GM21825 (cell line): ENCODE measurements at regions not wholly inside any gene's neighbourhood (a gene's known extent, or its start where the extent isn't known, plus 50 kb on each side); places are given as distances from the start of the nearest gene placed in this dataset.
"Not testable (repeated sequence)": the region's sequence is repeated elsewhere in the genome, so short reads cannot be mapped to it uniquely, and the experiment has no call there.

ENCODE experiments used
- ATAC-seq: cut with Tn5 transposase; IDR thresholded peaks from one replicate; pipeline ENCODE4 v1.9.1; 2021; ENCODE audit warnings: mild to moderate bottlenecking, moderate library complexity; ENCODE audit not compliant: unreplicated experiment

DNA sequence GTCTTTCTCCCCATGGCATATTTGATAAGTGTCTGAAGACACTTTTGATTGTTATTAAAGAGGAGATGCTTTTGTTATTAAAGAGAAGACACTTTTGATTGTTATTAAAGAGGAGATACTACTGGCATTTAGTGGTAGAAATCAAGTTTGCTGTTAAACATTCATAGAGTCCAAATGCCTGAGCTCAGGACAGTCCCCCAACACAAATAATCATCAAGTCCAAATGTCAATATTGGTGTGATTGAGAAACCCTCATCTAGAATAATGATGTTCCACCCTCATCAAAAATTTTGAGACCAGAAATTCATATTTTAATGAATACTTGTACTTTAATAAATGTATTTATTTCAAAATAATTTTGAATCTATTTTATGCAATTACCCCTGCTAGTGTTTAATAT is 1412.9 kb upstream of the PCDH7 start:
- ATAC-seq: no peak

DNA sequence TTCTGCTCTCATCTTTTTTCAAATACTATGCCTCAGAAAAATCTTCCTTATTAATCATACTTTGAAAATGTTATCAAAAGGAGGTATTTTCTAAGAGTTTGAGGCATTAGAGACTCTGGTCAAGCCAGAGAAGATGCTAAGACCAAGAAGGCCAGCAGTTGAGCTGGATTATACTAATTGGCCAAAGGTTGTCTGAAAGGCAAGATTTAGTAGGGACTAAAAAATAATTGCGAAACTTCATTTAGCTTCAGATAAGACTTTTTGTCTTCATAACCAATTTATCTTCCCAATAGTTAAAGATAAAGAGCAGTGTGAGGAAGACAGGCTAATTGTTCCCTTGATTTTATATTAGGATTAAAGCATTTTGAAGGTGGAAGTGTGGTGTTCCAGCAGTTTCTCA is 1412.4 kb upstream of the PCDH7 start:
- no peak for ATAC-seq

DNA sequence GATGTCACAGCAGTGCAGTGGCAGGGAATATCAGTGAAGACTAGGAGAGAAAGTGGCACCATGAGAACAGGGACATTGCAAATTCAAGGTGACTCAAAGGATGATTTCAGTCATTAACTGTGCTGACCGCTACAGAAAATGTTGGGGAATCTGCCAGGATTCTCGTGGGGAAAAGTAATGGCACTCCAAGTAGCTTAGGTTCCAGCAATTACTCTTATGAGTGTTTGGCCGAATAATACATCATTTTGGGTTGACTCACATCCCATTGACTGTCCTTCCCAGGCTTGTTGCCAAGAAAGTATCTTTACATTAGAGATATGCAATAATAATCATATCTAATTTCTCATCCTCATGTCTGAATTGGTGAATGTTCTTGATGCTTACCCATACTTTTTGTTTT is 1411.1 kb upstream of the PCDH7 start:
- ATAC-seq: no peak

DNA sequence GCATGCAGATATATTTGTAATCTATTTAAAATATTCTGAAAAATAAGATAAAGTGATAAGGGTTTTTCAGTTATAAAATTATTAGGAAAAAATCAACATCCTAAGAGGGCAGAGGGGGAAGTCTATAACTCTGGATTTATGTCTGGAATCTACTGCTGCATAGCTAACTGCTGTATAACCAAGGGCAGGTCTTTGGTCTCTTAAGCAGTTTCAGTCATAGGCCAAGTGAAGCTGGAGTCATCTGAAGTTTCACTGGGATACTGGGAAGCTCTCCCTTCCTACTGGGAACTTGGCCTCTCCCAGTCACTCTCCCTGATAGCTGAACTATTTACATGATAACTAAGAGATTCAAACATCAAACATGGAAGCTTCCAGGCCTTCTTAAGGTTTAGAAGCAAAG is 1409.9 kb upstream of the PCDH7 start:
- no peak for ATAC-seq

DNA sequence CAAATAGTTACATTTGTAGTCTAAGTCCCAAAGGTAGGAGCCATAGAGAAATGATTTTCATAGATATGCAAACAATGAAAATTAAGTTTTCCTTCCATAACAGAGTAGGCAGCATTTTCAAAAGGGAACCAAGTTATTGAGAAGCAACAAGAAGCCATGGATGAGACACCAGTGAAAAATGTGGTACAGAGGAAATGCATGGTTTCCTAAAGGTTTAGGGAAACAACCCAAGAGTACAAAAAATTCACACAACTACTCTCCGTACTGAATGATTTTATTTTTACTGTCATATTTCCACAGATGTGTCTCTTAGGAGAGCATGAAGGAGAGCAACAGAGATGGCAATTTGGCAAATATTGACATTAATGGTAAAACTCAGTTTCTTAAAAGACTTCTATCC is 1408.9 kb upstream of the PCDH7 start:
- no peak for ATAC-seq

DNA sequence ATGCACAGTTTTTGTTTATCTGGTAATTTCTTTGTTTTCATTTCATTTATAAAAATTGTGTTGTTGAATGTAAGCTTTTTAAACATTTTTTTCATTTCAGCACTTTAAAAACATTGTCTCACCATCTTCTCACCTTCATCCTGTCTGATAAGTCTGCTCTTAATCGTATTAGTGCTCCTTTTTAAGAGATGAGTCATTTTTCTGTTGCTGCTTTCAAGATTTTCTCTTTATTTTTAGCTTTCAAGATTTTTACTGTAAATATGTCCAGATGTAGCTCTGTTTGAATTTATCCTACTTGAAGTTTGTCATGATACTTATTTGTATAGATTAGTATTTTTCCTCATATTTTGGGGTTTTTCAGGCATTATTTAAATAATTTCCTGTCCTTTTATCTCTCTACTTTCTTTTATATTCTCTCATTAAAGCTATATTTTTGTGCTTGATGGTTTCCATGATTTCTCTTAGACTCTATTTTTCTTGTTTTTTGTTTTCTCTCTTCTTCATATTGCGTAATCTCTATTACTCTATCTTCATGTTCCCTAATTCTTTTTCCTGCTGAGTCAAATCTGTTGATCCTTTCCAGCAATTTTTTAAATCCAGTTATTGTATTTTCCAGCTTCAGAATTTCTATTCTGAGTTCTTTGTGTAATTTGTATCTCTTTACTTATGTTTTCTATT is 1400.4 kb upstream of the PCDH7 start:
- no peak for ATAC-seq

DNA sequence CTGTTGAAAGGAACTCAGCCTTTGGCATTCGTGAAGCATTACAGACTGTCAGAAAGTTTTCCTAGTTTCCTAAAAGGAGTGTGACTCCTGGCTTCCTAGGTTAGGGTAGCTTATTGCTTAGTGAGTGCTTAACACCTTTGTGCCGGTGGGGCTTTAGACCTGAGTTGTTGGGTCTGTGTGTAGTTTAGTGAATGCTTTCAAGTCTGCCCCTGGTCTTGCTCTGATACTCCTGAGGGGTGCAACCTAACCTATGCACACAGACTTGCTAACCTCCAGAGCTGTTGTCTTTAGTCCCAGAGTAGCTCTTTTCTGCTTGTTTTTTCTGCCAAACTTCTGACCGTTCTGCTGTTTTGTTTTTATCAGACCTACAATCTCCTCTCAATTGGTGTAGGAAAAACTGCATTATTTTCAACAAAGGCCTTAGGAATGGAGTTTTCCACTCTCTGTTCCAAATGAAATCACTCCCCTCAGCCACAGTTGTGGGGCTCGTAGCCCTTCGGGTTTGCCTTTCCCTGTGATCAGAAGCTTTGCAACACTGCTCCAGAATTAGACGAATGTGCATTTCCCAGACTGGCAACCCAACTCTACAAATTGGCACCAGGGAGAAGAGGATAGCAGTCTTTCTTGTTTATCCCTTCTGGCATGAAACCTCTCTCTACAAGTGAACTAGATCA is 1399.1 kb upstream of the PCDH7 start:
- no peak for ATAC-seq

DNA sequence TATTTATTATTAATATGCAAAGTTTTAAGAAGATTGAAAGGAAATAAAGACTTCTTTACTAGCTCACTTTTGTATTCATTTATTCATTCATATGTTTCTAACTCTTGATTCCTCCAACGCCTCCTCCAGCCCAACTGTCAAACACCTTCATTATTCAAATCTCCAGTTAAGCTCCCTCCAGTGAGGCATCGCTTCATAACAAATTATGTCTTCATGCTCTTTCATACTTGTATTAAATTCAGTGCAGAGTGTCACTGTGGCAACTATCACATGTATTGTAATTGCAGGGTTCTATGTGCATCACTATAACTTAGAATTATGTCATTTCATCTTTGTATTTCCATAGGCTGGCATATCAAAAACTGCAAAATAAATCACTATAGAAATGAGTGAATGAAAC is 1394.2 kb upstream of the PCDH7 start:
- ATAC-seq: no peak

DNA sequence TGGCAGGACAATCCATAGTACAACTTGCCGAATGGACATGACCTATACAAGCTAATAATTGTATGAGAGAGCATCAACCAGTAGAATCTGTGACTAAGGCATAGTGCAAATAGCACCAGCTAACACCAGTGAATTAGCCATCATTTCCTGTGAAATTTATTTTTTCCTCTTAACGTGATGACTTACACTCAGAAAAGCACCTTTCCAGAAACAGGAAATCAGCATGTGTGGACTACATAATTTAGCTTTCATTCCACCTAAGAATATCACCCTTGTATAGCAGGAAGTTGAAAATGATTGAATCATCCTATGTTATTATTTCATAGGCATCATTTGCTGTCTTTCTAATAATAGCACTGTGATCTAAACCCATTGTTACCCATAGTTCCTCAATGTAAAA is 1393.4 kb upstream of the PCDH7 start:
- ATAC-seq: no peak

DNA sequence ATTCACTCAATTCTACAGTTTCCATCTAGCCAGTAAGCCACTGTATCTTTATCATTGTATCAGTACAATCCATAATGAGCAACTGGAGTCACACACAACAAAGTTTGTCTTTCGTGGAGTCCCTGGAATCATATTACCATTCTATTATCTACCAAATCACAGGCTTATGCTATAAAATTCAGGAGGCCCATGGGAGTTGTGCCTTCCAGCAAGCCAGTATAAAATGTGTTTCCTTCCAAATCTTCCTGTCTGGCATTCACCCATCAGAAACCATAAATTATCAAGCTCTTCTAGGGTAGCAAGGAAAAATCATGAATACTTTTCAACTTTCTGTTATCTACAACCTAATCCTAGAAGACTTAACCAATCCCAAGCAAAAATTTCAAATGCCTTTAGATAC is 1383.3 kb upstream of the PCDH7 start:
- ATAC-seq: no peak

DNA sequence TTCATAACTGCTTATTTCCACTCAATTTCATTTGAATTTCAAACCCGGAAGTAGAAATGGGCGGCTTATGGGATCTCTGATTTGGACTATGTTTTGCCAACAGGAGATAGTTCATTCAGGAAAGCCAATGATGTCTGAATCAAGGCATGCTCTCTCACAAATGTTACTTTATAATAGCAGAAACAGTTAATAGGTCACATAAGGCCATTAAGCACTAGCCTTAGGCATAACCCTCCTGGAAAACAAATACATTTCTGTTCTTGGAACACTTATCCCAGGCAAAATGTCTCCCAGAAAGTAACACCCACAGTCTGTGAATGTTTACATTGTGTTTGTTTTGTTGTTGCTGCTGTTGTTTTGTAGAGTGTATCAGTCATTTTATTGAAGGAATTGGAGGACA is 1347.2 kb upstream of the PCDH7 start:
- no peak for ATAC-seq

DNA sequence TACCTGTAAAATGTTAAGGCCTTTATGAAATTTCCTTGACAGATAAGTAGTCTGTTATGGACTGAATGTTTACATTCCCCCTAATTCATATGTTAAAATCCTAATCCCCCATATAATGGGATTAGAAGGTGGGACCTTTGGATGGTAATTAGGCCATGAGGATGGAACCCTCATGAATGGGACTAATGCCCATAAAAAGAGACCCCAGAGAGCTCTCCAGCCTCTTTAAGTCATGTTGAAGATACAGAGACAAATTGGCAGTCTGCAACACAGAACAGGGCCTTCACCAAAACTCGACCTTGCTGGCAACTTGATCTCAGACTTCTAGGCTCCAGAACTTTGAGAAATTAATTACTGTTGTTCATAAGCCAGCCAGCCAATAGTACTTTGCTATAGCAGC is 1344.5 kb upstream of the PCDH7 start:
- ATAC-seq: no peak

DNA sequence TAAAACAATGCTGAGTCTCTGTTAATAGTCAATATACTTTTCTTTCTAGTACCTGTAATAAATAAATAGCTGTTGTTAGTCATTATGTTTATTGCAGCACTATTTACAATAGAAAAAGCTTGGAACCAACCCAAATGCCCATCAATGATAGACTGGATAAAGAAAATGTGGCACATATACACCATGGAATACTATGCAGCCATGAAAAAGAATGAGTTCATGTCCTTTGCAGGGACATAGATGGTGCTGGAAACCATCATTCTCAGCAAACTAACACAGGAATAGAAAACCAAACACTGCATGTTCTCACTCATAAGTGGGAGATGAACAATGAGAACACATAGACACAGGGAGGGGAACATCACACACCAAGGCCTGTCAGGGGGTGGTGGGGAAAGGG is 1341.9 kb upstream of the PCDH7 start:
- ATAC-seq: not testable (repeated sequence)

DNA sequence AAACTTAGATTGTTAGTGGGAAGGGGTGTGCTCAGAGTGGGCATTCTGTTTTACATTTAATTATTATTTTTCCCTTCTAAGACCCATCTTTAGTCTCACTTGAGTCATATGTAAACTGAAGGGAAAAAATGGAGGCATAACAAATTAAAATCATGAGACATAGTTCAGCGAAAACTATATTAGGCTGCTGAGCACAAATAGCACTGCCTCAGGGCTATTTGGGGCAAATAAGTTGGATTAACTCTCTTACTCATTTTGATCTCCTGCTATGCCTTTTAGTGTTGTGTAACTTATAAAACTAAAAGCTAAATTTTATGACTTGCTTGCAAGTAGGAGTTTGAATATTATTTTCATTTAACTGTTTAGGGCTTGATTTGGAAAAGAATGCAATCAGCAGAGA is 1329.2 kb upstream of the PCDH7 start:
- no peak for ATAC-seq

DNA sequence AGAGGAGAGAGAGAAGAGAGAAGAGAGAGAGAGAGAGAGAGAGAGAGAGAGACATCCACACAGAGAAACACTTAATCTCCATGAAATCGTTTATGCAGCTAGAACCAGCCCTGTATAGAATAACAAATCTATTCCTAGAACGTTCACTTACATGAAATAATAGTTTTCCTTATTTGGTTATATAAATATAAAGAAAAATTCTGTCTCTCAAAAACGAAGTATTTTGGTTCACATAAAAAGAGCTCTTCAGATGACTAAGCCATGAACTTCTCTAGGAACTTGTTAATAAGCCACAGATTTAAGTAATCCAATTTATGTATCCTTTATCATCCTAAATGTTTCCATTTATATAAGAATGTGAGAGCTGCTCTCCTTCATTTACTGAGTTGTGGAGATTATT is 1315.1 kb upstream of the PCDH7 start:
- ATAC-seq: no peak

DNA sequence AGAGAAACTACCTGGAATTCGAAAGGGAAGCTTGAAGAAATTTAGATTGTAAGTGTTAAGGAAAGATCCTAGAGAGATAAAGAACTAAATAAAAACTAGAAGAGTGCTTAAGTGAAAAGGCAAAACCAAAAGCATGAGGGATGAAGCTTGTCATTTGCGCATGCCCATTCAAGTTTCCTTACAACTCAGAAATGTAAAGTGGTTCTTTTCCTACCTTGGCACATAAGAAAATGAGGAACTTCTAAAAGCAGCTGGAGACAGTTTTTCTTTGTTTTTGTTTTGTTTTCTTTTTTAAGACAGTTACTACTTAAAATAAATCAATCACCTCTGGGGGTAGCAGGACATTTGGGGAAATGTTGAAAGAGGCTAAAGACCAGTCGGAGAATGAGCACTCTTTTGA is 1304.4 kb upstream of the PCDH7 start:
- ATAC-seq: no peak

DNA sequence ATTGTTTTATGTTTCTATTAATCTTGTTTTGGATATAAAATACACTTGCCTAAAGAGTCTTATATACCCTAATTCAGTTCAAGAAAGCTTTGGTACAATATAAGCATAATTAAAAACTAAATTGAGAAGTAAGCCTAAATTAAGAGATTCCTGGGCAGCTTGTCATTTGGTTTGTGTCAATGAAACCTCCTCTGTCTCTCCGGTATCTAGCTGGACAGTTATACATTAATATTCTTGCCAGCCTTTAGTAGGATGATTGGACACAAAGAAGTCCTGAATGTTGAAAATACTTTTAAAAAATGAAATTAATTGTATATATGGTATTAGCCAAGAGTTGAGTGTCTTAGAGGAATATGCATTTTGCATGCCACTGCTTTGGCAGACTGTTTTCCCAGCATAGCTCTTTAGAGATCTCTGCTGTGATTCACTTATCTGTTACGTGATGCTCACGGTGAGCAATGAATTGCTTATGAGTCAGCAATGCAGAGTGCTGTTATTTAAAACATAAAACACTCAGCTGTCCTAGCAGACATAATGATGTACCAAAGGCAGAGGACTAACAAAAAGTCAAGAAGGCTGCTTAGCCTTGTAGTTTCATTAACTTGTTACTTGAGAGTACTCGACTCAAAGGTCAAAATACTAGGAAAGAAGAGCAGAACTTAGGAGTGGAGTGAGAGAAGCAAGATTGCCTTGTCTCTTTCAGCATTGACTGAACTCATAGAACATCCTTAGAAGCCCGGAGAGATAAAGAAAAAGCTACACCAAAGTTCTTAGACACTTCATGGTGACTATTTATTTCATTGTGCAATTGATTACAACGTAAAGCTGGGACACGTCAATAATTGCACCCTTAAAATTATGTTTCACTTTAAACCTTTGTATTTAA is 1296.1 kb upstream of the PCDH7 start:
- ATAC-seq: no peak

DNA sequence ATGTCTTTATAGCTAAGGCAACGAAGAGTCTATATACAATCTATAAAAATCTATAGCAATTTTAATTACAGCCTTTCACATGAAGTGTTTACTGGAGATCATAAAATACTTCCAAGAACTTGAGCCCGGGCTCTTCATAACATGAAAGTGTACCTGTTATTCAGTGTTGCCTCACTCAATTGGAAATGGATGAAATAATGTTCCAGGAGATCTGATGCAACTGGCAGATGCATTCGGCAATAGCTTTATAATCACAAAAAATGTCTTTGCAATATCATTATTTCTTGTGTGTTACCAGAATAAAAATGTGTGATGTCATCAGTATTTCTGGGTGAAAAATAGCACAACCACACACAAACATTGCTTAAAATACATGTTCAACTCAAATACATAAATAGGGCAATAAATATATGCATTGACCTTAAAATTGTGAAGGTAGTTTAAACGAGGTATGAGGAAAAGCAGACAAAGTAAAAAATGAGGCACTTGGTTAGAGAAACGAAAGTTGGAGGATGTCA is 1266.8 kb upstream of the PCDH7 start:
- ATAC-seq: no peak

DNA sequence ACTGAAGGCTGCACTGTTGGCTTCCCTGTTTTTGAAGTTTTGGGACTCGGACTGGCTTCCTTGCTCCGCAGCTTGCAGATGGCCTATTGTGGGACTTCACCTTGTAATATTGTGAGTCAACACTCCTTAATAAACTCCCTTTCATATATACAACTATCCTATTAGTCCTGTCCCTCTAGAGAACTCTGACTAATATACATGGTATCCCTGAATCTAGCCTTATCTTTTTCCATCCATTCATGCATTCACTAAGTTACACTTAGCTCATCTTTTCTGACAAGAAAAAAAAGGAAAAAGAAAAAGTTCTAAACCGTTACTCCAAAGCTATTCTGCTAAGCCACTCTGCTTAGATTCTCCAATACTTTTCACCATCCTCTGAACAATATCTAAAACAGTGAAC is 1260.2 kb upstream of the PCDH7 start:
- ATAC-seq: no peak

DNA sequence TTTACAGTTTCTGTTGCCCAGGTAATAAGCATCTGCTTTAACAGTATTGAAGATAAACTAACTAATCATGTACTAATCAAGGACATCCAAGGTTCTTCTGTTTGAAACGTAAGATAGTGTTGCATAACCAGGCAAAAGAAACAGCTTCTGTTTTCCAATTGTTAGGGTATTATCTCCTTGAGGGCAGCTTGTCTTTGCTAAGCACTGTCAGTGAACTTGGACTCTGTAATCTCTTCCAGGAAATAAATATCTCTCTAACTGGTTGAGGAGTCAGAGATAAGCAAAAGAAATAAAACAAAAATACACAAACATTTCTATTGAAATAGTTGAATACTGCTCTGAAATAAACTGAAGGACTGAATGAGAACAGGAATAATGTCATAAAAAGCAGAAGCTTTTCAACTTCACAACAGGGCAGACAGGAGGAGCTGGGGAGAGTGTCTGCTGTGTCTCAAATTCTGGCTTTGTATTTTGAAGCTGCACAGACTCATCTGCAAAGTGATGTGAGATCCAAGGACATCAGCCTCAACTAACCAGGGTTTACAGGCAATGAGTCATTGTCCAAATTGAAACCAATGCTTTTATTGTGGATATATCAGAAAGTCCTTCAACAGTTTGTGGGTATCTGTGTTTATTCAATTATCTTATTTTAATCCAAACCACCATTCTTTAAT is 1253.0 kb upstream of the PCDH7 start:
- no peak for ATAC-seq
